ENCODE measurements at regions not wholly inside any gene's neighbourhood (a gene's known extent, or its start where the extent isn't known, plus 50 kb on each side); places are given as distances from the start of the nearest gene placed in this dataset.

DNA sequence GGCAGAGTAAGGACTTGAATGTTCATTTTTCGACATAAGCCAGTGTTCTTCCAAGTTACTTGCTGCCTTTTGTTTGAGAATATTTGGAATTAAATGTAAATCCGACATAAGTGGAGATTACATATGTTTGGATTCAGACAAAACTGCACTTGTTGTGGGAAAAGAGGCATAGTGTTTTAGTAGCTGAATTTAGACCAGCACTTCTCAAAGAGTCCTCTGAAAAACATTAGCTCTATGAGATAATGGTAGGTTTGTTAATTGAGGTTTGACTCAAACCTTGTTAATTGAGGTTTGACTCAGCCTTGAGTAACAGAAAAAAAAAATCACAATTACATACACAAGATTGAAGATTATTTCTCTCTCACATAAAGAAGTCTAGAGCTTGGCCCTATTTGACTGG lies 132.5 kb downstream of the NSUN3 start:
- no peaks in the 10 kb centered on the region for H3K36me3 Mint-ChIP-seq (ENCODE audit: low read depth)
- peaks cover 7% of the 10 kb centered on the region for H3K27me3 Mint-ChIP-seq (ENCODE audit: low read depth)
- no peak overlapping the region for H3K4me3 Mint-ChIP-seq (ENCODE audit: unreplicated experiment)
- H3K4me1 Mint-ChIP-seq (ENCODE audit: low read depth) = no peaks in the 10 kb centered on the region
- TF ChIP-seq, protein P1, sequence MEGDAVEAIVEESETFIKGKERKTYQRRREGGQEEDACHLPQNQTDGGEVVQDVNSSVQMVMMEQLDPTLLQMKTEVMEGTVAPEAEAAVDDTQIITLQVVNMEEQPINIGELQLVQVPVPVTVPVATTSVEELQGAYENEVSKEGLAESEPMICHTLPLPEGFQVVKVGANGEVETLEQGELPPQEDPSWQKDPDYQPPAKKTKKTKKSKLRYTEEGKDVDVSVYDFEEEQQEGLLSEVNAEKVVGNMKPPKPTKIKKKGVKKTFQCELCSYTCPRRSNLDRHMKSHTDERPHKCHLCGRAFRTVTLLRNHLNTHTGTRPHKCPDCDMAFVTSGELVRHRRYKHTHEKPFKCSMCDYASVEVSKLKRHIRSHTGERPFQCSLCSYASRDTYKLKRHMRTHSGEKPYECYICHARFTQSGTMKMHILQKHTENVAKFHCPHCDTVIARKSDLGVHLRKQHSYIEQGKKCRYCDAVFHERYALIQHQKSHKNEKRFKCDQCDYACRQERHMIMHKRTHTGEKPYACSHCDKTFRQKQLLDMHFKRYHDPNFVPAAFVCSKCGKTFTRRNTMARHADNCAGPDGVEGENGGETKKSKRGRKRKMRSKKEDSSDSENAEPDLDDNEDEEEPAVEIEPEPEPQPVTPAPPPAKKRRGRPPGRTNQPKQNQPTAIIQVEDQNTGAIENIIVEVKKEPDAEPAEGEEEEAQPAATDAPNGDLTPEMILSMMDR (IDR thresholded peaks at IDR 0.05) = no peak
- H3K9me3 Mint-ChIP-seq (ENCODE audit: low read depth) = peaks cover 25% of the 10 kb centered on the region
- no peak for DNase-seq (ENCODE audit: low spot score)
- H3K27ac Mint-ChIP-seq (ENCODE audit: unreplicated experiment) = no peak overlapping the region

DNA sequence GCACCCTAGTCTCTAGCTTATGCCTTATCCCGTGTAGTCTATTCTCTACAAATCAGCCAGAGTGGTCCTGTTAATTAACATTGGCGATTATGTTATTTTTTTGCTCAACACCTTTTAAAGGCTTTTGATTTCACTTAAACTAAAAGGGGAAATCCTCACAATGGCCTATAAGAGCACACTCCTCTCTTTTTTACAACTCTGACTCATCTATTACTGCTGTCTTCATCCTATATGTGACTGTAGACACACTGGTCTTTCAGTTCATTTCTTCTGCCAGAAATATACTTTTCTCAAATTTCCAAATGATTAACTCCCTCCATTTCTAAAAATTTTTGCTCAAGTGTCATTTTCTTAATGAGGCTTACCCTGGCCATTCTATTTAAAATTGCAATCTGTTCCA lies 143.4 kb downstream of the NSUN3 start:
- H3K36me3 Mint-ChIP-seq (ENCODE audit: low read depth) = no peaks in the 10 kb centered on the region
- H3K9me3 Mint-ChIP-seq (ENCODE audit: low read depth) = peaks cover 2% of the 10 kb centered on the region
- no peak overlapping the region for H3K27ac Mint-ChIP-seq (ENCODE audit: unreplicated experiment)
- DNase-seq (ENCODE audit: low spot score) = no peak
- TF ChIP-seq, protein P1 (IDR thresholded peaks at IDR 0.05) = no peak
- peaks cover 3% of the 10 kb centered on the region for H3K27me3 Mint-ChIP-seq (ENCODE audit: low read depth)
- no peak overlapping the region for H3K4me3 Mint-ChIP-seq (ENCODE audit: unreplicated experiment)
- no peaks in the 10 kb centered on the region for H3K4me1 Mint-ChIP-seq (ENCODE audit: low read depth)

DNA sequence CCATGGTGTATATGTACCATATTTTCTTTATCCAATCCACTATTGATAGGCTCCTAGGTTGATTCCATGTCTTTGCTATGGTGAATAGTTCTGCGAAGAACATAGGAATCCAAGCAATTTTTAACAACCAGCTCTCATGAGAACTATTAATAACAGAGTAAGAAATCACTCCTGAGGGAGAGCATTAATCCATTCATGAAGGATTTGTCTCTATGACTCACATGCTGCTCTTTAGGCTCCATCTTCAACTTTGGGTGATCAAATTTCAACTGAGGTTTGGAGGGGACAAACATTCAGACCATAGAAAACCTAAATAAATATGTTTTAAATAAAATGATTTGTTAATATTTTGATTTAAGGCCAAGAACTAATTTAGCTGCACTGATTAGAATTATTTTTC lies 147.4 kb downstream of the NSUN3 start:
- Mint-ChIP-seq H3K4me3 (ENCODE audit: unreplicated experiment) (no peak overlapping the region), H3K27me3 (ENCODE audit: low read depth) (peaks cover 7% of the 10 kb centered on the region), H3K9me3 (ENCODE audit: low read depth) (peaks cover 13% of the 10 kb centered on the region), H3K36me3 (ENCODE audit: low read depth) (no peaks in the 10 kb centered on the region), H3K27ac (ENCODE audit: unreplicated experiment) (no peak overlapping the region), H3K4me1 (ENCODE audit: low read depth) (no peaks in the 10 kb centered on the region)
- no peak for DNase-seq (ENCODE audit: low spot score)
- TF ChIP-seq, protein P1 (IDR thresholded peaks at IDR 0.05) = no peak

DNA sequence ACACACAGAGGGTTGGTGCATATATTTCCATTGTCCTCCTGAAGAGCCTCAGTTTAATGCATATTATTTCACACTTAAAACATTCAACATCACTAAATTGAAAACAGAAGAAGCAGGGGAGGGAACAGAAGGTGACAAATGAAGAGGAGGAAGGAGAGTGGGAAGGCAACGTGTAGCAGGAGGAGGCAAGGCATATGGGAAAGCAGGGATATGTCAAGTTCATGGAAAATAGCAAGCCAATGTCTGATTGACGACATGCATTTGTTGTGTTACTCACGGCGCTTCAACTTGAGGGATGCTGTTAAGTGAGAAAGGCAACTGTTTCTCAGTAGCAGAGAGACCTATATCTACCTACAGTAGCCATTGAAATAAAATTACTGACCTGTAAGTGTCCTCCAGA lies 154.5 kb downstream of the NSUN3 start:
- Mint-ChIP-seq H3K4me3 (ENCODE audit: unreplicated experiment) (no peak overlapping the region), H3K36me3 (ENCODE audit: low read depth) (no peaks in the 10 kb centered on the region), H3K4me1 (ENCODE audit: low read depth) (no peaks in the 10 kb centered on the region), H3K27ac (ENCODE audit: unreplicated experiment) (no peak overlapping the region), H3K9me3 (ENCODE audit: low read depth) (peaks cover 8% of the 10 kb centered on the region), H3K27me3 (ENCODE audit: low read depth) (no peaks in the 10 kb centered on the region)
- TF ChIP-seq, protein P1 (IDR thresholded peaks at IDR 0.05) = no peak
- DNase-seq (ENCODE audit: low spot score) = no peak

DNA sequence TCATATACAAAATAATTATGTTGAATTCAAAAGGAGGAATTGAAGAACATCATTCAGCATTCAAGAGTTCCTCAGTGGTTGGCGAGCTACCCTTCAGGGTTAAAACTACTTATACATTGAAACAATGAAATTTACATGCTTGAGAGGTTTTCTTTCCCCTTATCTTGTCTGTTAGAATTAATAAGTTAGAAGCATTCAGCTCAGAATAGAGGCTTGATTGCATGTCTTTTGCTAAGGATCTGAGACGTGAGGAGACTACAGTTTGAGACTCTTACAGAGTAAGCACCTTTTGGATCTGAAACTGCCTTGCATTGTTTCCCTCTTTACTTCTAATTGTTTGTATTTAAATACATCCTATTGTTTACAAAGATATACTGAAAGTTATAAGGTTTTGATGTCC lies 157.6 kb downstream of the NSUN3 start:
- no peak for DNase-seq (ENCODE audit: low spot score)
- Mint-ChIP-seq H3K27ac (ENCODE audit: unreplicated experiment) (no peak overlapping the region), H3K9me3 (ENCODE audit: low read depth) (no peaks in the 10 kb centered on the region), H3K27me3 (ENCODE audit: low read depth) (no peaks in the 10 kb centered on the region), H3K4me3 (ENCODE audit: unreplicated experiment) (no peak overlapping the region), H3K36me3 (ENCODE audit: low read depth) (no peaks in the 10 kb centered on the region), H3K4me1 (ENCODE audit: low read depth) (peaks cover 10% of the 10 kb centered on the region)
- TF ChIP-seq, protein P1 (IDR thresholded peaks at IDR 0.05) = no peak

Measured in chondrocyte (in vitro differentiated cells).